Gastroesophageal sphincter (tissue), 4 donors: ENCODE measurements at regions not wholly inside any gene's neighbourhood (a gene's known extent, or its start where the extent isn't known, plus 50 kb on each side); places are given as distances from the start of the nearest gene placed in this dataset.

ENCODE experiments used
- ATAC-seq: fragments of 150-250 bp; one replicate; pipeline ENCODE4 v1.9.1; 2016; ENCODE audit warnings: mild to moderate bottlenecking, moderate library complexity
- H3K27ac ChIP-seq, 4 donors: fragments of 200-600 bp; sonication (generic) in 3 of 4; 1 replicate in 3 of 4; 2 replicates in 1 of 4; pipeline ENCODE4 v1.5.1; 2016 to 2019
- H3K27me3 ChIP-seq: fragments of 200-600 bp; sonication (generic); one replicate; pipeline ENCODE4 v1.5.1; 2019
- H3K36me3 ChIP-seq, 2 donors: fragments of 200-600 bp; sonication (generic); one replicate each; pipeline ENCODE4 v1.5.1; 2019; ENCODE audit warnings: control low read depth in 1 of 2
- H3K4me1 ChIP-seq, 3 donors: fragments of 200-600 bp; sonication (generic); 1 replicate in 2 of 3; 2 replicates in 1 of 3; pipeline ENCODE4 v1.5.1; 2016 to 2019; ENCODE audit warnings: control low read depth in 2 of 3
- H3K4me3 ChIP-seq, 2 donors: fragments of 200-600 bp; sonication (generic); one replicate each; pipeline ENCODE4 v1.5.1; 2019; ENCODE audit warnings: mild to moderate bottlenecking in 1 of 2, moderate library complexity in 1 of 2
- H3K9me3 ChIP-seq, 3 donors: fragments of 200-600 bp; sonication (generic); one replicate each; pipeline ENCODE4 v1.5.1; 2017 to 2019; ENCODE audit warnings: control low read depth in 2 of 3
- CTCF ChIP-seq, 4 experiments: fragments of 200-600 bp in 2 of 4; fragments of 450-650 bp in 2 of 4; sonication (generic) in 1 of 4; IDR thresholded peaks; one replicate each; pipeline ENCODE4 v1.5.1; 2017 to 2019; ENCODE audit warnings: antibody characterized with exemption in 4 of 4, mild to moderate bottlenecking in 2 of 4, moderate library complexity in 2 of 4
- EP300 ChIP-seq: sonication (generic); formaldehyde crosslinking; IDR thresholded peaks from one replicate; pipeline ENCODE4 v1.6.1; 2017; ENCODE audit warnings: antibody characterized with exemption, mild to moderate bottlenecking
- POLR2A ChIP-seq, 2 donors: fragments of 450-650 bp; IDR thresholded peaks; one replicate each; pipeline ENCODE4 v1.6.1; 2017; ENCODE audit warnings: antibody characterized with exemption in 2 of 2, mild to moderate bottlenecking in 2 of 2, moderate library complexity in 1 of 2
- POLR2AphosphoS5 ChIP-seq: sonication (generic); formaldehyde crosslinking; IDR thresholded peaks from one replicate; pipeline ENCODE4 v1.6.1; 2017; ENCODE audit warnings: antibody characterized with exemption
- WGBS, 2 donors: methylation state at CpG; one replicate each; pipeline ENCODE4 v1.1.5; 2018; ENCODE audit warnings: low coverage in 1 of 2; 5-methylcytosine and 5-hydroxymethylcytosine counted together

GRCh38 chr5:124630767-124631704 is 115.4 kb downstream of the ZNF608 start:
- 69 to 72% methylated on average over 3 to 5 of the region's 5 CpGs for WGBS, 2 donors
- no peak for ATAC-seq
- Histone ChIP-seq H3K36me3 (no peaks in the 10 kb centered on the region), H3K9me3 (no peaks in the 10 kb centered on the region), H3K27me3 (no peaks in the 10 kb centered on the region), H3K27ac (no peak overlapping the region), H3K4me3 (no peak overlapping the region), H3K4me1 (peaks cover 0 to 17% (median 0%) of the 10 kb centered on the region in 3 donors)
- no peak for TF ChIP-seq EP300
- no peak for TF ChIP-seq POLR2A (IDR thresholded peaks at IDR 0.05)
- TF ChIP-seq CTCF (IDR thresholded peaks at IDR 0.05): no peak
- TF ChIP-seq POLR2AphosphoS5: no peak

GRCh38 chr5:124628721-124629596 is 117.5 kb downstream of the ZNF608 start:
- ATAC-seq: peak; percentile 45
- Histone ChIP-seq H3K9me3 (no peaks in the 10 kb centered on the region), H3K4me3 (no peak overlapping the region), H3K36me3 (no peaks in the 10 kb centered on the region), H3K4me1 (no peaks in the 10 kb centered on the region), H3K27ac (no peak overlapping the region), H3K27me3 (no peaks in the 10 kb centered on the region)
- TF ChIP-seq POLR2A (IDR thresholded peaks at IDR 0.05): no peak
- peak; percentile 23 for TF ChIP-seq POLR2AphosphoS5
- no peak for TF ChIP-seq CTCF (IDR thresholded peaks at IDR 0.05)
- TF ChIP-seq EP300: no peak
- 86 to 93% methylated on average over 3 to 4 of the region's 17 CpGs for WGBS, 2 donors

- no peaks in the 10 kb centered on the region for H3K27me3 ChIP-seq
- no peak overlapping the region for H3K4me3 ChIP-seq
- H3K36me3 ChIP-seq: no peaks in the 10 kb centered on the region
- no peak for TF ChIP-seq CTCF (IDR thresholded peaks at IDR 0.05)
- no peak for TF ChIP-seq EP300
- TF ChIP-seq POLR2A (IDR thresholded peaks at IDR 0.05): no peak
- TF ChIP-seq POLR2AphosphoS5: no peak
- no peak overlapping the region for H3K27ac ChIP-seq
- 83 to 89% methylated on average over 8 to 17 of the region's 17 CpGs for WGBS, 2 donors
- ATAC-seq: no peak
- H3K9me3 ChIP-seq: no peaks in the 10 kb centered on the region
- H3K4me1 ChIP-seq: no peaks in the 10 kb centered on the region
Measured at GRCh38 chr5:124627815-124628595, 118.4 kb downstream of the ZNF608 start.

- WGBS, 2 donors: 89 to 100% methylated on average over 1 to 2 of the region's 2 CpGs
Measured at GRCh38 chr5:124626053-124626452, 120.4 kb downstream of the ZNF608 start.

More at GRCh38 chr5:124626053-124626452, 120.4 kb downstream of the ZNF608 start:
- no peaks in the 10 kb centered on the region for H3K9me3 ChIP-seq
- ATAC-seq: no peak
- no peak overlapping the region for H3K27ac ChIP-seq
- H3K4me3 ChIP-seq: no peak overlapping the region
- H3K27me3 ChIP-seq: no peaks in the 10 kb centered on the region
- H3K4me1 ChIP-seq: no peaks in the 10 kb centered on the region
- H3K36me3 ChIP-seq: no peaks in the 10 kb centered on the region
- TF ChIP-seq POLR2A (IDR thresholded peaks at IDR 0.05): no peak
- TF ChIP-seq POLR2AphosphoS5: no peak
- TF ChIP-seq EP300: no peak
